Astrocyte (in vitro differentiated cells and primary cell): ENCODE measurements at regions not wholly inside any gene's neighbourhood (a gene's known extent, or its start where the extent isn't known, plus 50 kb on each side); places are given as distances from the start of the nearest gene placed in this dataset.
A peak's percentile ranks its signal among the peaks of the same experiment; 100 is the strongest.

Experiments
- DNase-seq: peaks from one replicate; pipeline ENCODE4 v3.0.0-alpha.2; 2010; ENCODE audit warnings: low read depth
- FAIRE-seq: peaks from 2 replicates; lab custom pipeline; 2011; peaks lifted over from hg19 to GRCh38; lab: Jason Lieb, UNC
- H2AFZ ChIP-seq: 2 replicates; pipeline ENCODE4 v1.6.0; 2012; ENCODE audit warnings: low read depth, low read length, inconsistent platforms
- H3K27ac ChIP-seq: 2 replicates; pipeline ENCODE4 v1.5.1; 2011; ENCODE audit warnings: low read depth, low read length, inconsistent platforms
- H3K27me3 ChIP-seq: 2 replicates; pipeline ENCODE4 v1.6.0; 2011; ENCODE audit warnings: low read length, inconsistent platforms; ENCODE audit not compliant: insufficient read depth
- H3K36me3 ChIP-seq: 2 replicates; pipeline ENCODE4 v1.5.1; 2011; ENCODE audit warnings: low read length, inconsistent platforms; ENCODE audit not compliant: insufficient read depth
- H3K4me1 ChIP-seq: 2 replicates; pipeline ENCODE4 v1.5.1; 2011; ENCODE audit warnings: low read length, inconsistent platforms; ENCODE audit not compliant: insufficient read depth
- H3K4me2 ChIP-seq: 2 replicates; pipeline ENCODE4 v1.6.0; 2012; ENCODE audit warnings: low read length, inconsistent platforms
- H3K4me3 ChIP-seq: 2 replicates; pipeline ENCODE4 v1.5.1; 2011; ENCODE audit warnings: low read depth, mild to moderate bottlenecking, low read length, inconsistent platforms; ENCODE audit not compliant: insufficient read depth
- H3K79me2 ChIP-seq: 2 replicates; pipeline ENCODE4 v1.6.0; 2012; ENCODE audit warnings: mild to moderate bottlenecking, low read length, inconsistent platforms; ENCODE audit not compliant: insufficient read depth
- H3K9ac ChIP-seq: 2 replicates; pipeline ENCODE4 v1.6.0; 2012; ENCODE audit warnings: mild to moderate bottlenecking, low read length, inconsistent platforms
- H3K9me3 ChIP-seq: 2 replicates; pipeline ENCODE4 v1.5.1; 2012; ENCODE audit warnings: low read depth, mild to moderate bottlenecking, low read length, inconsistent platforms; ENCODE audit not compliant: insufficient read depth
- H4K20me1 ChIP-seq: 2 replicates; pipeline ENCODE4 v1.6.0; 2012; ENCODE audit warnings: low read length, inconsistent platforms; ENCODE audit not compliant: insufficient read depth
- H3K27ac Mint-ChIP-seq: one replicate; pipeline ENCODE4 v1.8.0; 2021; ENCODE audit warnings: mild to moderate bottlenecking, mixed read lengths; ENCODE audit not compliant: unreplicated experiment
- H3K27me3 Mint-ChIP-seq: one replicate; pipeline ENCODE4 v1.8.0; 2021; ENCODE audit warnings: low read depth, mixed read lengths; ENCODE audit not compliant: unreplicated experiment
- H3K36me3 Mint-ChIP-seq: one replicate; pipeline ENCODE4 v1.8.0; 2021; ENCODE audit warnings: low read depth, mixed read lengths; ENCODE audit not compliant: unreplicated experiment
- H3K4me1 Mint-ChIP-seq: one replicate; pipeline ENCODE4 v1.8.0; 2021; ENCODE audit warnings: low read depth, mixed read lengths; ENCODE audit not compliant: unreplicated experiment
- H3K4me3 Mint-ChIP-seq: one replicate; pipeline ENCODE4 v1.8.0; 2021; ENCODE audit warnings: mild to moderate bottlenecking, moderate library complexity, mixed read lengths; ENCODE audit not compliant: unreplicated experiment
- H3K9me3 Mint-ChIP-seq: one replicate; pipeline ENCODE4 v1.8.0; 2021; ENCODE audit warnings: mild to moderate bottlenecking, mixed read lengths; ENCODE audit not compliant: unreplicated experiment
- EZH2 ChIP-seq: IDR thresholded peaks from 2 replicates; pipeline ENCODE4 v1.6.1; 2012; ENCODE audit warnings: mild to moderate bottlenecking, low read length, inconsistent platforms; ENCODE audit not compliant: insufficient read depth
- TF ChIP-seq, protein P1 (sequence below): IDR thresholded peaks from 2 replicates; pipeline ENCODE4 v1.5.1; 2011; ENCODE audit warnings: low read depth, mild to moderate bottlenecking, inconsistent platforms, low read length, moderate library complexity; ENCODE audit not compliant: insufficient read depth

DNA sequence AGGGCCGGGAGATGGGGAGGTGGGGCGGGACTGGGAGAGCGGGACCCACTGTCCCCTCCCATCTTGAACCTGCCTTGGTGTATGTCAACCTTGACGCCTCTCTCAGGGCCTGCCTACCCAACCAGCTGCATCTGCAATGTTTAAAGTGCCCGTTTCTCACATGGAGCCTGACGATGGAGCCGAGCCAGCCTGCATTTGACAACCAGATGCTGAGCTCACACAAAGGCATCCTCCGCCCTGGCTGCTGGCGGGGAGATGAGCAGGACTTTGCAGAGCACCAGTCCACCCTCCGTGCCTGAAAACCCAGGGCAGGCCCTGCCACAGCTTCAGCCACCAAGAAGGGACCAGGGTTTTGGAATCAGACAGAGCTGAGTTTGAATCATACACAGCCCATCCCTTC, 141.1 kb upstream of the SMIM23 start:
- no peak overlapping the region for H3K27ac ChIP-seq
- H3K4me2 ChIP-seq = no peak overlapping the region
- FAIRE-seq (no peak), DNase-seq (no peak)
- no peak overlapping the region for H3K4me3 ChIP-seq
- Mint-ChIP-seq H3K36me3 (no peaks in the 10 kb centered on the region), H3K9me3 (peaks cover 9% of the 10 kb centered on the region), H3K27ac (no peak overlapping the region), H3K4me1 (peaks cover 41% of the 10 kb centered on the region), H3K4me3 (no peak overlapping the region), H3K27me3 (peaks cover 19% of the 10 kb centered on the region)
- H3K36me3 ChIP-seq = no peaks in the 10 kb centered on the region
- H3K9me3 ChIP-seq = no peaks in the 10 kb centered on the region
- no peaks in the 10 kb centered on the region for H4K20me1 ChIP-seq
- H3K27me3 ChIP-seq = no peaks in the 10 kb centered on the region
- H2AFZ ChIP-seq = no peak overlapping the region
- TF ChIP-seq, protein P1, sequence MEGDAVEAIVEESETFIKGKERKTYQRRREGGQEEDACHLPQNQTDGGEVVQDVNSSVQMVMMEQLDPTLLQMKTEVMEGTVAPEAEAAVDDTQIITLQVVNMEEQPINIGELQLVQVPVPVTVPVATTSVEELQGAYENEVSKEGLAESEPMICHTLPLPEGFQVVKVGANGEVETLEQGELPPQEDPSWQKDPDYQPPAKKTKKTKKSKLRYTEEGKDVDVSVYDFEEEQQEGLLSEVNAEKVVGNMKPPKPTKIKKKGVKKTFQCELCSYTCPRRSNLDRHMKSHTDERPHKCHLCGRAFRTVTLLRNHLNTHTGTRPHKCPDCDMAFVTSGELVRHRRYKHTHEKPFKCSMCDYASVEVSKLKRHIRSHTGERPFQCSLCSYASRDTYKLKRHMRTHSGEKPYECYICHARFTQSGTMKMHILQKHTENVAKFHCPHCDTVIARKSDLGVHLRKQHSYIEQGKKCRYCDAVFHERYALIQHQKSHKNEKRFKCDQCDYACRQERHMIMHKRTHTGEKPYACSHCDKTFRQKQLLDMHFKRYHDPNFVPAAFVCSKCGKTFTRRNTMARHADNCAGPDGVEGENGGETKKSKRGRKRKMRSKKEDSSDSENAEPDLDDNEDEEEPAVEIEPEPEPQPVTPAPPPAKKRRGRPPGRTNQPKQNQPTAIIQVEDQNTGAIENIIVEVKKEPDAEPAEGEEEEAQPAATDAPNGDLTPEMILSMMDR = no peak
- no peak for TF ChIP-seq EZH2
- peaks cover 19% of the 10 kb centered on the region for H3K4me1 ChIP-seq
- H3K79me2 ChIP-seq = no peaks in the 10 kb centered on the region
- H3K9ac ChIP-seq = no peak overlapping the region

DNA sequence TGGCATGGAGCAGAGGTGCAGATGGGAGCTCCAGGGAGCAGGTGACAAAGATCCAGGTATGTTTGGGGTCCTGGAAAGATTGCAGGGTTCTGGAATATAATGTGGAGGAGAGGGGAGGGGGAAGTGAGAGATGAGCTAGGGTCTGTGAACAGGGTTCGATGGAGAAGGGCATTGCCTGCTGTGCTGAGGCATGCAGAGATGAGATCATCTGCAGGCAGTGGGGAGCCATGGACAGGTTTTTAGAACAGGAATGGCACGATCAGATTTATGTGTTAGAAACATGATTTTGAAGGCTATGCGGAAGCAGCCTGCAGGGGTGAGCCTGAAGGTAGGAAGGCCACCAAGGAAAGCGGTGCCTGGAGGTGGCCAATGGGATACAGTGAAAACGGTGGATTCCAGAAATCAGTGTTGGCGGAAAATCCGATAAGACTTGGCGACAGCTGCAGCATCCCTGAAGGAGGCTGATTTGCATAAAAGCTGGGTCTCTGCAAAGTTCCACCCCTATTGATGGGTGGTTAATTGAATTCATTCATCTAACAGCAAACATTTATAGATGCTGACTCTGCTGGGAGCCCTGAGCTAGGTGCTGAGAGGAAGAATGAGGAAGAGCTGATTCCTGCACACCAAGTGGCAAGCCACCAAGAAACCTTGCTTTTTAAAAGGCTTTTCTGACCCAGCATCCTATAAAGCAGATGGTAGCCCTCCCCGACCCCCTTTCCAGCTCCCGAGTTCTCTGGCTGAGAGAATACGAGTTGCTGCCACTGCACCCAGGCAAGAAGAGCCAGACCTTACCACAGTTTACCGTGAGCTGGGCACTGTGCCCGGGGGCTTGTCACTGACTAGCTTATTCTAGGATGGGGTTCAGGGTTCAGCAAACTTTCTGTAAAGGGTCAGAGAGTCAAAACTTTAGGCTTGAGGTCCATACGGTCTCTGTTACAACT, 139.2 kb upstream of the SMIM23 start:
- DNase-seq (no peak), FAIRE-seq (no peak)
- Mint-ChIP-seq H3K36me3 (no peaks in the 10 kb centered on the region), H3K27me3 (peaks cover 14% of the 10 kb centered on the region), H3K4me3 (no peak overlapping the region), H3K9me3 (peaks cover 9% of the 10 kb centered on the region), H3K4me1 (peaks cover 51% of the 10 kb centered on the region), H3K27ac (no peak overlapping the region)
- Histone ChIP-seq H3K4me1 (peaks cover 19% of the 10 kb centered on the region), H4K20me1 (no peaks in the 10 kb centered on the region), H3K27ac (no peak overlapping the region), H3K4me3 (no peak overlapping the region), H3K27me3 (no peaks in the 10 kb centered on the region), H3K36me3 (no peaks in the 10 kb centered on the region), H3K79me2 (no peaks in the 10 kb centered on the region), H3K4me2 (peak overlapping the region; percentile 72), H2AFZ (no peak overlapping the region), H3K9ac (no peak overlapping the region), H3K9me3 (no peaks in the 10 kb centered on the region)
- TF ChIP-seq, protein P1 = no peak
- TF ChIP-seq EZH2 = no peak
